ENCODE measurements at regions not wholly inside any gene's neighbourhood (a gene's known extent, or its start where the extent isn't known, plus 50 kb on each side); places are given as distances from the start of the nearest gene placed in this dataset.

- H3K4me3 Mint-ChIP-seq, result no peak overlapping the region
- no peaks in the 10 kb centered on the region for H3K27me3 Mint-ChIP-seq
- no peaks in the 10 kb centered on the region for H3K36me3 Mint-ChIP-seq
- POLR2A ChIA-PET, result no interaction called here
- no peak overlapping the region for H3K27ac Mint-ChIP-seq
- intact Hi-C loops (cut with micrococcal nuclease), result no loop called here
- CTCF ChIA-PET, result no interaction called here
- H3K9me3 Mint-ChIP-seq, result peaks cover 12% of the 10 kb centered on the region
- no peaks in the 10 kb centered on the region for H3K4me1 Mint-ChIP-seq (ENCODE audit: low read depth)
- DNase-seq, result no peak
Observed at GRCh38 chr11:97794876-97795275, 1225.9 kb upstream of the CNTN5 start.

- Mint-ChIP-seq H3K27me3 (no peaks in the 10 kb centered on the region), H3K9me3 (peaks cover 5% of the 10 kb centered on the region), H3K4me3 (no peak overlapping the region), H3K4me1 (ENCODE audit: low read depth) (no peaks in the 10 kb centered on the region), H3K36me3 (no peaks in the 10 kb centered on the region), H3K27ac (no peak overlapping the region)
- no peak for DNase-seq
- CTCF ChIA-PET, result no interaction called here
- POLR2A ChIA-PET, result no interaction called here
- intact Hi-C loops (cut with micrococcal nuclease), result no loop called here
Observed at GRCh38 chr11:97800891-97801290, 1219.9 kb upstream of the CNTN5 start.

- no peaks in the 10 kb centered on the region for H3K27me3 Mint-ChIP-seq
- H3K9me3 Mint-ChIP-seq, result peaks cover 24% of the 10 kb centered on the region
- H3K4me3 Mint-ChIP-seq, result no peak overlapping the region
- ChIA-PET CTCF (no interaction called here), POLR2A (no interaction called here)
- intact Hi-C loops (cut with micrococcal nuclease), result no loop called here
- DNase-seq, result no peak
- no peaks in the 10 kb centered on the region for H3K4me1 Mint-ChIP-seq (ENCODE audit: low read depth)
- H3K36me3 Mint-ChIP-seq, result no peaks in the 10 kb centered on the region
- H3K27ac Mint-ChIP-seq, result no peak overlapping the region
Observed at GRCh38 chr11:97814325-97814959, 1206.3 kb upstream of the CNTN5 start.

DNA sequence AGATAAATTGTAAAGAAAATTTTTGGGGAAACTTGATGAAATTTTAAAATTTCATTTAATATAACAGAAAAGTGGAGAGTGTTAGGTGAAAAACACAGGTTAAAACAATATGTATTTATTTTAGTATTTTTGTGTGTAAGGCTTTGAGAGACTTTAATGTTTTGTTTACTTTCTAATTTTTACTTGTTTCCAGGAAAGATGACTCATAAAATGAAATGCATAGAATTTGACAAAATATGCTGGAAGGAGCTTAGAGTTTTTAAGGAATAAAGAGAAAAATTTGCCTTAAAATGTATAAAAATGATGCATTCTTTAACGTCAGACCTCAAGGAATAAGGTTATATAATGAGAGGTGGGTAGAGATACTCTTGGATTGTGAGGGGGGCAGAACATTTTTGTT, 1205.1 kb upstream of the CNTN5 start:
- Mint-ChIP-seq H3K36me3 (no peaks in the 10 kb centered on the region), H3K4me3 (no peak overlapping the region), H3K4me1 (ENCODE audit: low read depth) (no peaks in the 10 kb centered on the region), H3K9me3 (peaks cover 26% of the 10 kb centered on the region), H3K27me3 (no peaks in the 10 kb centered on the region), H3K27ac (no peak overlapping the region)
- POLR2A ChIA-PET, result interaction anchor here (0.6 kb wide), 1 partner anchor 531 kb away, joined by 4 read pairs; no protein-coding TSS in a partner anchor
- CTCF ChIA-PET, result no interaction called here
- intact Hi-C loops (cut with micrococcal nuclease), result no loop called here
- no peak for DNase-seq

DNA sequence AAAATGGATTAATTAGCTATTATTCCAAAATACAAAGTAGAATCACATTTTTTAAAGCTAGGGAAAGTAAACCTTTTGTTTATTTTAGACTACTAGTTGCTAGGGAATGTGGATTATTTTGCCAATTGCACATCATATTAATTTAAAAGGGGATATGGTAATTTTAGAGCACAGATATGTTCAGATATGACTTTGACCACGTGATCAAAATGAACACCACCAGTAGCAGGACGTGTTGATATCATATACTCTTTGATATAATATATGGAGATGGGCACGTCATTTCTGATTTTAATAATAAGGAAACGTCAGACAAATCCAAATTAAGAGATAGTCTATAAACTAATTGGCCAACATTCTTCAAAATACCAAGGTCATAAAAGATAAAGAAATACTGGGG, 1188.3 kb upstream of the CNTN5 start:
- H3K4me3 Mint-ChIP-seq, result no peak overlapping the region
- no peaks in the 10 kb centered on the region for H3K27me3 Mint-ChIP-seq
- no peak overlapping the region for H3K27ac Mint-ChIP-seq
- CTCF ChIA-PET, result no interaction called here
- DNase-seq, result no peak
- H3K36me3 Mint-ChIP-seq, result no peaks in the 10 kb centered on the region
- intact Hi-C loops (cut with micrococcal nuclease), result no loop called here
- peaks cover 15% of the 10 kb centered on the region for H3K9me3 Mint-ChIP-seq
- H3K4me1 Mint-ChIP-seq (ENCODE audit: low read depth), result no peaks in the 10 kb centered on the region
- POLR2A ChIA-PET, result no interaction called here

GRCh38 chr11:97833412-97833811, 1187.3 kb upstream of the CNTN5 start:
- Mint-ChIP-seq H3K9me3 (peaks cover 17% of the 10 kb centered on the region), H3K4me3 (no peak overlapping the region), H3K27me3 (no peaks in the 10 kb centered on the region), H3K36me3 (no peaks in the 10 kb centered on the region), H3K27ac (no peak overlapping the region), H3K4me1 (ENCODE audit: low read depth) (no peaks in the 10 kb centered on the region)
- CTCF ChIA-PET, result no interaction called here
- DNase-seq, result no peak
- intact Hi-C loops (cut with micrococcal nuclease), result no loop called here
- POLR2A ChIA-PET, result no interaction called here

DNA sequence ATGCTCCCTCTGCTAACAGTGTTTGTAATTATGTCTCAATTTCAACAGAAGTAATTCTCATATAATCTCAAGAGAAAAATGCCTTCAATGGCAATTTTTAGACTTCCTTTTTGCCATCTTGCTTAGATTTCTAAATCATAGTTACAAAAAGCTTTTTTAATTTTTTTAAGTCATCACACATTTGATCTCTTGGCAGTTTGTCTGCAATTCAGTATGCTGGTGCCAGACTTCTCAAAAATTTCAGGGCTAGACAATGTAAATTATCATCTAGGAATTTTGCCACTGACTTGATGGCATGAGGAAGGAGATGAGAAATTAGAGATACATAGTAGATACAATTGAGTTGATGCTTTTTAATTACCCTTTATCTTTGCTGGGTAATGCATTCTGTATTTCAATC, 1176.7 kb upstream of the CNTN5 start:
- Mint-ChIP-seq H3K4me1 (ENCODE audit: low read depth) (no peaks in the 10 kb centered on the region), H3K27ac (no peak overlapping the region), H3K36me3 (no peaks in the 10 kb centered on the region), H3K9me3 (no peaks in the 10 kb centered on the region), H3K4me3 (no peak overlapping the region), H3K27me3 (no peaks in the 10 kb centered on the region)
- no peak for DNase-seq
- POLR2A ChIA-PET, result no interaction called here
- intact Hi-C loops (cut with micrococcal nuclease), result no loop called here
- CTCF ChIA-PET, result no interaction called here

- H3K4me3 Mint-ChIP-seq, result no peak overlapping the region
- intact Hi-C loops (cut with micrococcal nuclease), result no loop called here
- no peak for DNase-seq
- no peaks in the 10 kb centered on the region for H3K27me3 Mint-ChIP-seq
- ChIA-PET CTCF (no interaction called here), POLR2A (no interaction called here)
- H3K4me1 Mint-ChIP-seq (ENCODE audit: low read depth), result no peaks in the 10 kb centered on the region
- H3K9me3 Mint-ChIP-seq, result peaks cover 5% of the 10 kb centered on the region
- no peaks in the 10 kb centered on the region for H3K36me3 Mint-ChIP-seq
- H3K27ac Mint-ChIP-seq, result no peak overlapping the region
Observed at GRCh38 chr11:97847730-97848129, 1173.0 kb upstream of the CNTN5 start.

- no peaks in the 10 kb centered on the region for H3K27me3 Mint-ChIP-seq
- POLR2A ChIA-PET, result no interaction called here
- H3K4me3 Mint-ChIP-seq, result no peak overlapping the region
- DNase-seq, result no peak
- H3K36me3 Mint-ChIP-seq, result no peaks in the 10 kb centered on the region
- CTCF ChIA-PET, result no interaction called here
- intact Hi-C loops (cut with micrococcal nuclease), result no loop called here
- peaks cover 7% of the 10 kb centered on the region for H3K9me3 Mint-ChIP-seq
- H3K27ac Mint-ChIP-seq, result no peak overlapping the region
- no peaks in the 10 kb centered on the region for H3K4me1 Mint-ChIP-seq (ENCODE audit: low read depth)
Observed at GRCh38 chr11:97850701-97851100, 1170.0 kb upstream of the CNTN5 start.

GRCh38 chr11:97854357-97854756, 1166.4 kb upstream of the CNTN5 start:
- intact Hi-C loops (cut with micrococcal nuclease), result no loop called here
- Mint-ChIP-seq H3K27ac (no peak overlapping the region), H3K4me1 (ENCODE audit: low read depth) (no peaks in the 10 kb centered on the region), H3K36me3 (no peaks in the 10 kb centered on the region), H3K4me3 (no peak overlapping the region), H3K27me3 (no peaks in the 10 kb centered on the region), H3K9me3 (peaks cover 5% of the 10 kb centered on the region)
- POLR2A ChIA-PET, result no interaction called here
- DNase-seq, result no peak
- CTCF ChIA-PET, result no interaction called here

DNA sequence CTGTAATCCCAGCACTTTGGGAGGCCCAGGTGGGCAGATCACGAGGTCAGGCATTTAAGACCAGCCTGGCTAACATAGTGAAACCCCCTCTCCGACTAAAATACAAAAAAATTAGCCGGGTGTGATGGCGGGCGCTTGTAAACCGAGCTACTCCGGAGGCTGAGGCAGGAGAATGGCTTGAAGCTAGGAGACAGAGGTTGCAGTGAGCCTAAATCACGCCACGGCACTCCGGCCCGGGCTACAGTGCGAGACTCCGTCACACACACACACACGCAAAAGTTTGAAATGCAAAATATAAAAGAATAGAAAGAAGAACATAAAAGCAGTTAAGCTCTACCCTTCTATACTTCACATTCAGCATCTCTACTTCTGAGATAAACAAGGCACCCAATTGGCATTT, 1165.9 kb upstream of the CNTN5 start:
- CTCF ChIA-PET, result no interaction called here
- Mint-ChIP-seq H3K36me3 (no peaks in the 10 kb centered on the region), H3K27ac (no peak overlapping the region), H3K4me1 (ENCODE audit: low read depth) (no peaks in the 10 kb centered on the region), H3K9me3 (peaks cover 5% of the 10 kb centered on the region), H3K4me3 (no peak overlapping the region), H3K27me3 (no peaks in the 10 kb centered on the region)
- POLR2A ChIA-PET, result no interaction called here
- no peak for DNase-seq
- intact Hi-C loops (cut with micrococcal nuclease), result no loop called here

DNA sequence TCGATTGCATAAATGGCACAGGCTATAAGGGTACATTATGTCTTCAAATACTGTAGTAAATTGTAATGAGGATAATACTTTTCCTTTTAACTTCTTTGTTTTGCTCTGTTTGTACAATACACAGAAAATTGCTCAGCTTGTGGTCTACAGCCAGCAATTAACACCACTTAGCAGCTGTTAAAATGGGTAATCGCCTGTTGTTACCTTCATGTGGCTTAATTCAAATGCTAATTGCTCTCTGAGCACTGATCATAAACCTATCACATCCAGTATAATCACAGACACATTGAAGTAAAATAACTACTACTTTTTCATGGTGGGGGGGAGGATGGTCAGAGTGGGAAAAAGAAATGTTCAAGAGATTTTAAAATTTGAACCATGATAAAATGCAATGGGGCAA, 1164.1 kb upstream of the CNTN5 start:
- Mint-ChIP-seq H3K9me3 (peaks cover 5% of the 10 kb centered on the region), H3K27ac (no peak overlapping the region), H3K4me3 (no peak overlapping the region), H3K36me3 (no peaks in the 10 kb centered on the region), H3K27me3 (no peaks in the 10 kb centered on the region), H3K4me1 (ENCODE audit: low read depth) (no peaks in the 10 kb centered on the region)
- intact Hi-C loops (cut with micrococcal nuclease), result no loop called here
- CTCF ChIA-PET, result no interaction called here
- POLR2A ChIA-PET, result no interaction called here
- no peak for DNase-seq

DNA sequence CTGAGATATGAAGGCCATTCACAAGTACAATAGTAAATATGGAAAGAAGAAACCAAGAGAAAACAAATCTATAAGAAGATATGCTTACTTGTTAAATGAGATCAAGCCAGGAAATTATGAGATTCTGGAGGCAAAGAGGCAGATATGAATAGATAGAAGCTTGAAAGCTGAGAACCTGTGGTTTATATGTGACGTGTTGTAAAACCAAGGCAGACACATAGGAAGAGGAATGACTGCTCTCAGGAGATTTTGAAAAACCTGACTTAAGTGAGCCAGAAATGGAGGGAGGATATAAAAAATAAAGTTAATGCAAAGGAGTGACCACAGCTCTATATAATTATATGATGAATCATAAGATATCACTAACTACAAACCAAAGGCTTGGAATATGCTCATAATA, 1160.5 kb upstream of the CNTN5 start:
- Mint-ChIP-seq H3K36me3 (no peaks in the 10 kb centered on the region), H3K27me3 (no peaks in the 10 kb centered on the region), H3K9me3 (peaks cover 9% of the 10 kb centered on the region), H3K4me1 (ENCODE audit: low read depth) (no peaks in the 10 kb centered on the region), H3K27ac (no peak overlapping the region), H3K4me3 (no peak overlapping the region)
- no peak for DNase-seq
- CTCF ChIA-PET, result no interaction called here
- intact Hi-C loops (cut with micrococcal nuclease), result no loop called here
- POLR2A ChIA-PET, result no interaction called here

- intact Hi-C loops (cut with micrococcal nuclease), result no loop called here
- Mint-ChIP-seq H3K4me1 (ENCODE audit: low read depth) (no peaks in the 10 kb centered on the region), H3K9me3 (peaks cover 16% of the 10 kb centered on the region), H3K36me3 (no peaks in the 10 kb centered on the region), H3K27ac (no peak overlapping the region), H3K4me3 (no peak overlapping the region), H3K27me3 (no peaks in the 10 kb centered on the region)
- ChIA-PET CTCF (no interaction called here), POLR2A (no interaction called here)
- no peak for DNase-seq
Observed at GRCh38 chr11:97862021-97862420, 1158.7 kb upstream of the CNTN5 start.

Data from activated CD4-positive, alpha-beta memory T cell treated with anti-CD3 and anti-CD28 coated beads for 36 hours (primary cell).